ENCODE measurements at regions not wholly inside any gene's neighbourhood (a gene's known extent, or its start where the extent isn't known, plus 50 kb on each side); places are given as distances from the start of the nearest gene placed in this dataset.

GRCh38 chr17:72369366-72369765 lies 248.5 kb downstream of the SOX9 start:
- H3K27me3 Mint-ChIP-seq (ENCODE audit: low read depth in 2 of 2), result no peaks in the 10 kb centered on the region
- no peak overlapping the region for H3K4me3 Mint-ChIP-seq
- no peaks in the 10 kb centered on the region for H3K9me3 Mint-ChIP-seq
- H3K36me3 Mint-ChIP-seq, result no peaks in the 10 kb centered on the region
- intact Hi-C loops (cut with micrococcal nuclease), result no loop called here
- DNase-seq (no peak), ATAC-seq (no peak)
- Histone ChIP-seq H3K9me3 (ENCODE audit: control insufficient read depth, insufficient read depth, low read length) (no peaks in the 10 kb centered on the region), H3K27ac (ENCODE audit: low read length) (no peak overlapping the region), H3K4me1 (ENCODE audit: control insufficient read depth, insufficient read depth, low read length) (no peaks in the 10 kb centered on the region), H3K27me3 (ENCODE audit: control insufficient read depth, insufficient read depth, low read length) (no peaks in the 10 kb centered on the region), H3K36me3 (ENCODE audit: control insufficient read depth, insufficient read depth, low read length) (no peaks in the 10 kb centered on the region), H3K4me3 (ENCODE audit: low read length) (no peak overlapping the region)
- WGBS (ENCODE audit: insufficient coverage), result 93% methylated on average over 7 of the region's 7 CpGs
- no peak overlapping the region for H3K27ac Mint-ChIP-seq
- H3K4me1 Mint-ChIP-seq, result no peaks in the 10 kb centered on the region
- TF ChIP-seq CTCF (IDR thresholded peaks at IDR 0.05), result no peak

DNA sequence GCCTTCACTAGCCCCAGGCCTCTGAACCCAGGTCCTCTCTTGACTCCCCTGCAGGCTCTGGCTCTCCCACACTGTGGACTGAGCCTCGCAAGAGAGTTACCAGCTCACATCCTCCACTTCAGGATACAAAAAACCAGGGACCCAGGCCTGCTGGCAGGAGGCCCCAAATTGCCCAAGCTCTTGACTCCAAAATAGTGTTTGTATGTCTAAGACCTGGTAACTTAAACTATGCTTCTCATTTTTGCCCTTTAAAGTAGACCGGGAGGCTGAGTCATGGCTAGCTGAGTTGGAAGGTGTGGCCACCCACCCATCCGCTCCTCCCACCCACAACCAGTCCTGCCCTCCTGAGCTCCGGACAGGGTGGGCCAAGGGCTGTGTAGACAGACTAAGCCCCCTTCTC lies 250.0 kb downstream of the SOX9 start:
- 80% methylated on average over 4 of the region's 4 CpGs for WGBS (ENCODE audit: insufficient coverage)
- Histone ChIP-seq H3K36me3 (ENCODE audit: control insufficient read depth, insufficient read depth, low read length) (no peaks in the 10 kb centered on the region), H3K4me1 (ENCODE audit: control insufficient read depth, insufficient read depth, low read length) (no peaks in the 10 kb centered on the region), H3K9me3 (ENCODE audit: control insufficient read depth, insufficient read depth, low read length) (no peaks in the 10 kb centered on the region), H3K27me3 (ENCODE audit: control insufficient read depth, insufficient read depth, low read length) (no peaks in the 10 kb centered on the region), H3K4me3 (ENCODE audit: low read length) (no peak overlapping the region), H3K27ac (ENCODE audit: low read length) (no peak overlapping the region)
- Mint-ChIP-seq H3K36me3 (no peaks in the 10 kb centered on the region), H3K4me3 (no peak overlapping the region), H3K4me1 (no peaks in the 10 kb centered on the region), H3K27me3 (ENCODE audit: low read depth in 2 of 2) (no peaks in the 10 kb centered on the region), H3K27ac (no peak overlapping the region), H3K9me3 (no peaks in the 10 kb centered on the region)
- no peak for DNase-seq
- no peak for TF ChIP-seq CTCF (IDR thresholded peaks at IDR 0.05)
- intact Hi-C loops (cut with micrococcal nuclease), result no loop called here
- ATAC-seq, result no peak

DNA sequence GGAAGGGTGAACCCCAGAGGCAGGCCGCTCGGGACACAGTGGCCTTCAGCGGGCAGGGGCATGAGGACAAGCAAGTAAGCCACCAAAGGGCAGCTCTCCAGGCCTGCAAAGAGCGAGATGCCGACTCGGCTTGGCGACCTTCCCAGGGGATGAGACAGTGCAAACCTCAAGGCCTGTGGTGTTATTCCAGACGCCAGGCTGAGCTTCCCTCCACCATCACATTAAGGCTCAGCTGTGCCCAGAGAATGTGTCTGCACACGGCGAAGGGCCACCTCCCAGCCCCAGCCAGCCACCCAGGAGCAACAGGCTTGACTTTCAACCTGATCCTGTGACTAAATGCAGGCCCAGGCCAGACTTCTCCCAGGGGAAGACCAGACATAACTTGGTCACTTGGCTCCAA lies 251.4 kb downstream of the SOX9 start:
- ATAC-seq (no peak), DNase-seq (no peak)
- Histone ChIP-seq H3K36me3 (ENCODE audit: control insufficient read depth, insufficient read depth, low read length) (no peaks in the 10 kb centered on the region), H3K4me3 (ENCODE audit: low read length) (no peak overlapping the region), H3K27ac (ENCODE audit: low read length) (no peak overlapping the region), H3K4me1 (ENCODE audit: control insufficient read depth, insufficient read depth, low read length) (no peaks in the 10 kb centered on the region), H3K27me3 (ENCODE audit: control insufficient read depth, insufficient read depth, low read length) (no peaks in the 10 kb centered on the region), H3K9me3 (ENCODE audit: control insufficient read depth, insufficient read depth, low read length) (no peaks in the 10 kb centered on the region)
- TF ChIP-seq CTCF (IDR thresholded peaks at IDR 0.05), result no peak
- no peak overlapping the region for H3K27ac Mint-ChIP-seq
- no peaks in the 10 kb centered on the region for H3K4me1 Mint-ChIP-seq
- H3K27me3 Mint-ChIP-seq (ENCODE audit: low read depth in 2 of 2), result no peaks in the 10 kb centered on the region
- no peaks in the 10 kb centered on the region for H3K9me3 Mint-ChIP-seq
- WGBS (ENCODE audit: insufficient coverage), result 92% methylated on average over 10 of the region's 10 CpGs
- intact Hi-C loops (cut with micrococcal nuclease), result no loop called here
- no peak overlapping the region for H3K4me3 Mint-ChIP-seq
- H3K36me3 Mint-ChIP-seq, result no peaks in the 10 kb centered on the region

GRCh38 chr17:72373910-72374741 lies 253.3 kb downstream of the SOX9 start:
- TF ChIP-seq CTCF (IDR thresholded peaks at IDR 0.05), result no peak
- no peak overlapping the region for H3K27ac ChIP-seq (ENCODE audit: low read length)
- no peak for DNase-seq
- Mint-ChIP-seq H3K4me1 (no peaks in the 10 kb centered on the region), H3K9me3 (no peaks in the 10 kb centered on the region), H3K27ac (no peak overlapping the region), H3K4me3 (no peak overlapping the region), H3K36me3 (no peaks in the 10 kb centered on the region), H3K27me3 (ENCODE audit: low read depth in 2 of 2) (no peaks in the 10 kb centered on the region)
- H3K4me3 ChIP-seq (ENCODE audit: low read length), result no peak overlapping the region
- H3K36me3 ChIP-seq (ENCODE audit: control insufficient read depth, insufficient read depth, low read length), result no peaks in the 10 kb centered on the region
- no peaks in the 10 kb centered on the region for H3K4me1 ChIP-seq (ENCODE audit: control insufficient read depth, insufficient read depth, low read length)
- no peak for ATAC-seq
- no peaks in the 10 kb centered on the region for H3K27me3 ChIP-seq (ENCODE audit: control insufficient read depth, insufficient read depth, low read length)
- intact Hi-C loops (cut with micrococcal nuclease), result no loop called here
- no peaks in the 10 kb centered on the region for H3K9me3 ChIP-seq (ENCODE audit: control insufficient read depth, insufficient read depth, low read length)
- WGBS (ENCODE audit: insufficient coverage), result 61% methylated on average over 13 of the region's 13 CpGs

Measured in natural killer cell (primary cell).